ENCODE measurements at regions not wholly inside any gene's neighbourhood (a gene's known extent, or its start where the extent isn't known, plus 50 kb on each side); places are given as distances from the start of the nearest gene placed in this dataset.

DNA sequence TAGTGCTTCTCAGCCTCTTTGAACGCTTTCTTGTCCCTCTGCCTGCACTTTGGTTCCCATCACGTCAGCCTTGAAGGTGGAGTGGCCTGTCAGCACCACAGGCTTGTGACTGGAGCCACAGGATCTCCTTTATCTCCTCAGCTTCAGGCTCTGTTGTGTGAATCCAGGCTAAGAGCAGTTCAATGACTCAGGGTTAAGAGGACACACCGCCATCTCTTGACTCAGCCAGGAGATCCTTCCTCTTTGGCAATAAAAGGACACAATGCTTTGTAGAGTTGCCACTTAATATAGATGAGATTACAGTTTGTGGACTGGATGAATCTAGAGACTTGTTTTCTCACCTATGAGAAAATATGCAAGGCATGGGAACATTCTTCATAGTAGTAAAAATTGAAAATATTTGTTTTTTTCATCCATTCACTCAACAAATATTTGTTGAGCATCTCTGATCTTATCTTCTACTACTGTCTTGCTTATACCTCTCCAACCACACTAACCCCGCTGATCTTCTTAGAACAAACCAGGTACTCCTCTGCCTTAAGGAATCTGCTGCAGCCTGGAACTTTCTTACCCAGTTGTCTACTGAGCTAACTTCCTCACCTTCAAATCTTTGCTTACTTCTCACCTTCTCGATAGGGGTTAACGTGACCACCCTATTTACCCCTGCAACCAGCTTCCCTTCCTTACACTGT, 62.3 kb downstream of the UCHL1 start:
- Histone ChIP-seq H3K27me3 (no peaks in the 10 kb centered on the region), H3K4me1 (no peaks in the 10 kb centered on the region), H3K36me3 (no peaks in the 10 kb centered on the region), H3K9me3 (no peaks in the 10 kb centered on the region), H3K27ac (no peak overlapping the region), H3K4me3 (no peak overlapping the region)
- ATAC-seq (no peak), DNase-seq (no peak)
- in situ Hi-C loops (cut with MboI; ENCODE audit: low sequenced_read_pairs in 4 of 4) (no loop called here), intact Hi-C loops (cut with DNase I; ENCODE audit: low total_unique reads) (no loop called here)
- no peak for TF ChIP-seq POLR2A (IDR thresholded peaks at IDR 0.05)
- TF ChIP-seq, protein P1, sequence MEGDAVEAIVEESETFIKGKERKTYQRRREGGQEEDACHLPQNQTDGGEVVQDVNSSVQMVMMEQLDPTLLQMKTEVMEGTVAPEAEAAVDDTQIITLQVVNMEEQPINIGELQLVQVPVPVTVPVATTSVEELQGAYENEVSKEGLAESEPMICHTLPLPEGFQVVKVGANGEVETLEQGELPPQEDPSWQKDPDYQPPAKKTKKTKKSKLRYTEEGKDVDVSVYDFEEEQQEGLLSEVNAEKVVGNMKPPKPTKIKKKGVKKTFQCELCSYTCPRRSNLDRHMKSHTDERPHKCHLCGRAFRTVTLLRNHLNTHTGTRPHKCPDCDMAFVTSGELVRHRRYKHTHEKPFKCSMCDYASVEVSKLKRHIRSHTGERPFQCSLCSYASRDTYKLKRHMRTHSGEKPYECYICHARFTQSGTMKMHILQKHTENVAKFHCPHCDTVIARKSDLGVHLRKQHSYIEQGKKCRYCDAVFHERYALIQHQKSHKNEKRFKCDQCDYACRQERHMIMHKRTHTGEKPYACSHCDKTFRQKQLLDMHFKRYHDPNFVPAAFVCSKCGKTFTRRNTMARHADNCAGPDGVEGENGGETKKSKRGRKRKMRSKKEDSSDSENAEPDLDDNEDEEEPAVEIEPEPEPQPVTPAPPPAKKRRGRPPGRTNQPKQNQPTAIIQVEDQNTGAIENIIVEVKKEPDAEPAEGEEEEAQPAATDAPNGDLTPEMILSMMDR (IDR thresholded peaks at IDR 0.05 in 4 of 5, conservative IDR thresholded peaks at IDR 0.05 in 1 of 5): no peak

DNA sequence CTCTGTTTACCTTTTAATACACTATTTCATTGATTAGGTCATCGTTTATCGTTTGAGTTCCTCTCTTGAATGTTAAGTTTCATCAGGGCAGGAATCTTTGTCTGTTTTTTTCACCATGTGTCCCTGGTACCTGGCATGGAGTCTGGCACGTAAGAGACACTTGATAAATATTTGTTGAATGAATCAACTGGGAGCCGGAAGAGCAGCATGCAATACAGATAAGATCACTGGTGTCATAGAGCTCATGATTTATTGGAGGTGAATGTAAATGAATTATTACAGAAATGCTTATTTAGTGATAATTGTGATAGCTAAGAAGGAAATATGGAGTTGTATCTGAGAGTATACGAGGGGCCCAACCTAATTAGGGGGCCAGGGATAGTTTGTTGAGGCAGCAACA, 62.8 kb downstream of the UCHL1 start:
- H3K4me1 ChIP-seq: no peaks in the 10 kb centered on the region
- no peaks in the 10 kb centered on the region for H3K36me3 ChIP-seq
- in situ Hi-C loops (cut with MboI; ENCODE audit: low sequenced_read_pairs in 4 of 4) (no loop called here), intact Hi-C loops (cut with DNase I; ENCODE audit: low total_unique reads) (no loop called here)
- H3K27ac ChIP-seq: no peak overlapping the region
- DNase-seq (no peak), ATAC-seq (no peak)
- H3K4me3 ChIP-seq: no peak overlapping the region
- no peaks in the 10 kb centered on the region for H3K27me3 ChIP-seq
- H3K9me3 ChIP-seq: no peaks in the 10 kb centered on the region
- no peak for TF ChIP-seq POLR2A (IDR thresholded peaks at IDR 0.05)
- TF ChIP-seq, protein P1 (IDR thresholded peaks at IDR 0.05 in 4 of 5, conservative IDR thresholded peaks at IDR 0.05 in 1 of 5): no peak

DNA sequence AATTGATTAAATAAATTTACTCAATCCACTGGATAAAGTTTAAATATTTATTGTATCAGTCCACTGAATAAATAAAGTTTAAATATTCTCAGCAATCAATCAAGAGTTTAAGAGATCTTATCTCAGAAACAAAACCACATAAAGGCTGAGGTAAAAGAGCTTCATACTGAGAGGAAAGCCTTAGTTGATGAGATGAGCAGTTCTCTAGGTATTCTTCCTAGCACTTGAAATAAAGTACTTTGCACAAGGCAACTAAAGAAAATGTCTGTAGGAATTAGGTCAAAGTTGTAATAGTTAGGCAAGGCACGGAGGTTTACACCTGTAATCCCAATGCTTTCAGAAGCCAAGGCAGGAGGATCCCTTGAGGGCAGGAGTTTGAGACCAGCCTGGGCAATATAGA, 63.5 kb downstream of the UCHL1 start:
- intact Hi-C loops (cut with DNase I; ENCODE audit: low total_unique reads): no loop called here
- ATAC-seq (no peak), DNase-seq (no peak)
- no peaks in the 10 kb centered on the region for H3K4me1 ChIP-seq
- H3K4me3 ChIP-seq: no peak overlapping the region
- TF ChIP-seq POLR2A (IDR thresholded peaks at IDR 0.05): no peak
- TF ChIP-seq, protein P1 (IDR thresholded peaks at IDR 0.05 in 4 of 5, conservative IDR thresholded peaks at IDR 0.05 in 1 of 5): no peak
- in situ Hi-C loops (cut with MboI; ENCODE audit: low sequenced_read_pairs in 4 of 4): no loop called here
- no peaks in the 10 kb centered on the region for H3K27me3 ChIP-seq
- H3K27ac ChIP-seq: no peak overlapping the region
- H3K9me3 ChIP-seq: no peaks in the 10 kb centered on the region
- no peaks in the 10 kb centered on the region for H3K36me3 ChIP-seq

DNA sequence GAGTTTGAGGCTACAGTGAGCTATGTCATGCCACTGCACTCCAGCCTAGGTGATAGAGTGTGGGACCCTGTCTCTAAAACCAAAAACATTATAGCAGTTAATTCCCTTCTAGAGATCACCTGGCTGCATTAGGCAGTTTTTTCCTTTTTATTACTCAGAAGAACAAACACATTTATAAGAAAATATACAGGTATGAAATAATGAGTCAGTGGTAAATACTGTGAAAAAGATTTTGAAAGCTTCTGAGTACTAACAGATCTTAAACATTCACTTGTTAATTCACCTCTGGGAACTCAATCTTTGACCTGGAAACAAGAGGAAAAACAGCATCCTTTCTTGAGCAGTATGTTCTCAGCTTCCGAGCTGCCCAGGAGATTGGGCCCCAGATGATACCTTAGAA, 64.1 kb downstream of the UCHL1 start:
- Histone ChIP-seq H3K4me3 (no peak overlapping the region), H3K27ac (no peak overlapping the region), H3K27me3 (no peaks in the 10 kb centered on the region), H3K36me3 (no peaks in the 10 kb centered on the region), H3K9me3 (no peaks in the 10 kb centered on the region), H3K4me1 (no peaks in the 10 kb centered on the region)
- in situ Hi-C loops (cut with MboI; ENCODE audit: low sequenced_read_pairs in 4 of 4) (no loop called here), intact Hi-C loops (cut with DNase I; ENCODE audit: low total_unique reads) (no loop called here)
- TF ChIP-seq, protein P1 (IDR thresholded peaks at IDR 0.05 in 4 of 5, conservative IDR thresholded peaks at IDR 0.05 in 1 of 5): no peak
- TF ChIP-seq POLR2A (IDR thresholded peaks at IDR 0.05): no peak
- ATAC-seq (no peak), DNase-seq (no peak)

Measured in gastrocnemius medialis (tissue), 4 donors.